ENCODE measurements at regions not wholly inside any gene's neighbourhood (a gene's known extent, or its start where the extent isn't known, plus 50 kb on each side); places are given as distances from the start of the nearest gene placed in this dataset.
"Not testable (repeated sequence)": the region's sequence is repeated elsewhere in the genome, so short reads cannot be mapped to it uniquely, and the experiment has no call there.

GRCh38 chr4:84221704-84222103, 277.4 kb downstream of the NKX6-1 start:
- DNase-seq, result no peak
- Mint-ChIP-seq H3K27me3 (ENCODE audit: low read depth, poor library complexity) (peaks cover 3% of the 10 kb centered on the region), H3K36me3 (ENCODE audit: low read depth) (no peaks in the 10 kb centered on the region)

DNA sequence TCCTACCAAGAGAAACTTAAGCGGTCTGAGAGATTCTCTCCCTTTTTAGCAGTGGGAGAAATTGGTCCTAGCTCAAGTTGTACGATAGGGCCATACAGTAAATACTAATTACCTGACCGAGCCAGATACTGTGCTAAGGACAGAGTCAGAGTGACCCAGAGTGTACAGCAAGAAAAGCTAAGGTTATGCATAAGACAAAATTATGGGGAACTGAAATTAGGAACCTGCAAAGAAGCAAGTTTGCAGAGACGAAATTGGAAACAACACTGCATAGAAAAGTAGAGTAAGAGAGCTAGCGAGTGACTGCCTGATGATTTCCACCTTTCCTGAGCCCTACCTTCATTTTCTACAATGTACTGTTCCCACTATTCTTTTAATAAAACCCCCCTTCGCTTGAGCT, 278.1 kb downstream of the NKX6-1 start:
- Mint-ChIP-seq H3K4me3 (no peak overlapping the region), H3K36me3 (ENCODE audit: low read depth) (no peaks in the 10 kb centered on the region), H3K27ac (no peak overlapping the region), H3K4me1 (no peaks in the 10 kb centered on the region), H3K9me3 (no peaks in the 10 kb centered on the region), H3K27me3 (ENCODE audit: low read depth, poor library complexity) (peaks cover 3% of the 10 kb centered on the region)
- no peak for DNase-seq
- TF ChIP-seq CTCF (IDR thresholded peaks at IDR 0.05), result no peak

More at GRCh38 chr4:84221704-84222103, 277.4 kb downstream of the NKX6-1 start:
- peak overlapping the region; percentile 40 for H3K27ac Mint-ChIP-seq
- no peaks in the 10 kb centered on the region for H3K4me1 Mint-ChIP-seq
- no peaks in the 10 kb centered on the region for H3K9me3 Mint-ChIP-seq
- TF ChIP-seq CTCF (IDR thresholded peaks at IDR 0.05), result no peak
- H3K4me3 Mint-ChIP-seq, result no peak overlapping the region

DNA sequence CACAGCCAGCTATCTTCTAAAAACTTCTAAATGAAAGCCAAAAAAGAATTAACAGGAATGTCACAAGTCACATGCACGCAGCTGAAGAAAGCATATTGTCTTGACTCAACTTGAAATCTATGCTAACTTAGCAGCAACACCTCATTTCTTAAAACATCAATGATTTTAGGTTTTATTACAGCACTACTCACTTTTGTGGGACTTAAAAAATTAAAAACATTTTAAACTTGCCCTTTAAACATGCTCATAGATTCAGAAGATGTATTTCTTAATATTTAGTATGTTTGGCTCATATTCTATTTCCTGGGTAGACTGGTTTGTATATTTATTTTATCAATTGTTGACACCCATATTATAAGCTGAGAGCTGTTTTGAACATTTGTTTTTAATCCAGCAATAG, 279.4 kb downstream of the NKX6-1 start:
- H3K36me3 Mint-ChIP-seq (ENCODE audit: low read depth), result no peaks in the 10 kb centered on the region
- TF ChIP-seq CTCF (IDR thresholded peaks at IDR 0.05), result no peak

GRCh38 chr4:84218031-84218430, 281.1 kb downstream of the NKX6-1 start:
- no peaks in the 10 kb centered on the region for H3K9me3 Mint-ChIP-seq
- H3K36me3 Mint-ChIP-seq (ENCODE audit: low read depth), result no peaks in the 10 kb centered on the region
- no peaks in the 10 kb centered on the region for H3K4me1 Mint-ChIP-seq
- DNase-seq, result no peak
- no peaks in the 10 kb centered on the region for H3K27me3 Mint-ChIP-seq (ENCODE audit: low read depth, poor library complexity)
- TF ChIP-seq CTCF (IDR thresholded peaks at IDR 0.05), result no peak
- H3K4me3 Mint-ChIP-seq, result no peak overlapping the region
- H3K27ac Mint-ChIP-seq, result no peak overlapping the region

More for the DNA sequence above, 279.4 kb downstream of the NKX6-1 start:
- Mint-ChIP-seq H3K4me3 (no peak overlapping the region), H3K27me3 (ENCODE audit: low read depth, poor library complexity) (peaks cover 3% of the 10 kb centered on the region), H3K27ac (no peak overlapping the region), H3K4me1 (no peaks in the 10 kb centered on the region), H3K9me3 (no peaks in the 10 kb centered on the region)
- no peak for DNase-seq

GRCh38 chr4:84215217-84215616, 283.9 kb downstream of the NKX6-1 start:
- no peak overlapping the region for H3K4me3 Mint-ChIP-seq

DNA sequence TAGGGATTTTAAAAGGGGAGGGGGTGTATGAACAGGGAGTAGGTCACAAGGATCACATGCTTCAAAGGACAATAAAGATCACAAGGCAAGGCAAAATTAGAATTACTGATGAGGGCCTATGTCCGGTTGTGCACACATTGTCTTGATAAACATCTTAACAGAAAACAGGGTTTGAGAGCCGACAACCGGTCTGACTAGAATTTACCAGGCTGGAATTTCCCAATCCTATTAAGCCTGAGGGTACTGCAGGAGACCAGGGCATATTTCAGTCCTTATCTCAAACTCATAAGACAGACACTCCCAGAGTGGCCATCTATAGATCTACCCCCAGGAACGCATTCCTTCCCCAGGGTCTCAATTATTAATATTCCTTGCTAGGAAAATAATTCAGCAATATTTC, 292.9 kb downstream of the NKX6-1 start:
- not testable (repeated sequence) for H3K27ac Mint-ChIP-seq; H3K27me3 Mint-ChIP-seq (ENCODE audit: low read depth, poor library complexity); H3K4me3 Mint-ChIP-seq; H3K4me1 Mint-ChIP-seq; H3K36me3 Mint-ChIP-seq (ENCODE audit: low read depth); DNase-seq
- H3K9me3 Mint-ChIP-seq, result peaks cover 75% of the 10 kb centered on the region

More at GRCh38 chr4:84215217-84215616, 283.9 kb downstream of the NKX6-1 start:
- Mint-ChIP-seq H3K9me3 (peaks cover 13% of the 10 kb centered on the region), H3K27me3 (ENCODE audit: low read depth, poor library complexity) (no peaks in the 10 kb centered on the region), H3K36me3 (ENCODE audit: low read depth) (no peaks in the 10 kb centered on the region), H3K4me1 (no peaks in the 10 kb centered on the region), H3K27ac (no peak overlapping the region)
- TF ChIP-seq CTCF (IDR thresholded peaks at IDR 0.05), result no peak
- no peak for DNase-seq
